Vagina (tissue), 2 donors: ENCODE measurements at regions not wholly inside any gene's neighbourhood (a gene's known extent, or its start where the extent isn't known, plus 50 kb on each side); places are given as distances from the start of the nearest gene placed in this dataset.

ENCODE experiments used
- DNase-seq, 2 donors: peaks; one replicate each; pipeline ENCODE4 v3.0.0-alpha.2; 2017; ENCODE audit errors: extremely low spot score in 2 of 2
- H3K27ac ChIP-seq: fragments of 200-600 bp; sonication (generic); one replicate; pipeline ENCODE4 v1.5.1; 2019
- H3K27me3 ChIP-seq: fragments of 200-600 bp; sonication (generic); one replicate; pipeline ENCODE4 v1.5.1; 2019
- H3K36me3 ChIP-seq, 2 donors: fragments of 200-600 bp; sonication (generic); one replicate each; pipeline ENCODE4 v1.5.1; 2017 to 2019
- H3K4me1 ChIP-seq: fragments of 200-600 bp; sonication (generic); one replicate; pipeline ENCODE4 v1.5.1; 2019
- H3K4me3 ChIP-seq, 2 donors: fragments of 200-600 bp; sonication (generic); 1 replicate in 1 of 2; 2 replicates in 1 of 2; pipeline ENCODE4 v1.5.1; 2016 to 2019
- H3K9me3 ChIP-seq: fragments of 200-600 bp; sonication (generic); one replicate; pipeline ENCODE4 v1.5.1; 2019
- CTCF ChIP-seq, 3 experiments: fragments of 450-650 bp in 2 of 3; fragments of 200-600 bp in 1 of 3; sonication (generic) in 1 of 3; IDR thresholded peaks; one replicate each; pipeline ENCODE4 v1.5.1; 2017 to 2019; ENCODE audit warnings: antibody characterized with exemption in 3 of 3, mild to moderate bottlenecking in 2 of 3, moderate library complexity in 2 of 3
- POLR2A ChIP-seq, 2 donors: fragments of 450-650 bp; IDR thresholded peaks; one replicate each; pipeline ENCODE4 v1.6.1; 2017; ENCODE audit warnings: antibody characterized with exemption in 2 of 2, mild to moderate bottlenecking in 2 of 2, moderate library complexity in 2 of 2
- POLR2AphosphoS5 ChIP-seq, 2 donors: sonication (generic); formaldehyde crosslinking; IDR thresholded peaks; one replicate each; pipeline ENCODE4 v1.9.0; 2017; ENCODE audit warnings: antibody characterized with exemption in 2 of 2, mild to moderate bottlenecking in 2 of 2, low read depth in 1 of 2; ENCODE audit not compliant: insufficient read depth in 1 of 2
- intact Hi-C: fragments of 100-400 bp; cut with DNase I; formaldehyde crosslinking; loops from one replicate; pipeline ENCODE4 v1.15.1; 2023

- no peaks in the 10 kb centered on the region for H3K9me3 ChIP-seq
- TF ChIP-seq POLR2A (IDR thresholded peaks at IDR 0.05) = no peak
- TF ChIP-seq CTCF (IDR thresholded peaks at IDR 0.05) = no peak
- TF ChIP-seq POLR2AphosphoS5 (IDR thresholded peaks at IDR 0.05; ENCODE audit: insufficient read depth in 1 of 2, low read depth in 1 of 2) = no peak
- no peak overlapping the region for H3K27ac ChIP-seq
- H3K36me3 ChIP-seq = no peaks in the 10 kb centered on the region
- no peaks in the 10 kb centered on the region for H3K4me1 ChIP-seq
- intact Hi-C loops = no loop called here
- H3K27me3 ChIP-seq = no peaks in the 10 kb centered on the region
- no peak overlapping the region for H3K4me3 ChIP-seq
- no peak for DNase-seq
Observed at GRCh38 chr12:38152816-38153736, 163.5 kb upstream of the ALG10B start.

GRCh38 chr12:38153737-38154061 lies 162.9 kb upstream of the ALG10B start:
- no peaks in the 10 kb centered on the region for H3K4me1 ChIP-seq
- intact Hi-C loops = no loop called here
- no peak overlapping the region for H3K4me3 ChIP-seq
- H3K36me3 ChIP-seq = no peaks in the 10 kb centered on the region
- no peaks in the 10 kb centered on the region for H3K27me3 ChIP-seq
- TF ChIP-seq POLR2A (IDR thresholded peaks at IDR 0.05) (no peak), CTCF (IDR thresholded peaks at IDR 0.05) (no peak), POLR2AphosphoS5 (IDR thresholded peaks at IDR 0.05; ENCODE audit: insufficient read depth in 1 of 2, low read depth in 1 of 2) (no peak)
- H3K27ac ChIP-seq = no peak overlapping the region
- H3K9me3 ChIP-seq = no peaks in the 10 kb centered on the region
- no peak for DNase-seq

GRCh38 chr12:38154096-38155019 lies 162.2 kb upstream of the ALG10B start:
- TF ChIP-seq POLR2A (IDR thresholded peaks at IDR 0.05) = no peak
- no peak for TF ChIP-seq POLR2AphosphoS5 (IDR thresholded peaks at IDR 0.05; ENCODE audit: insufficient read depth in 1 of 2, low read depth in 1 of 2)
- no peak for TF ChIP-seq CTCF (IDR thresholded peaks at IDR 0.05)
- DNase-seq = no peak
- H3K36me3 ChIP-seq = no peaks in the 10 kb centered on the region
- H3K4me1 ChIP-seq = no peaks in the 10 kb centered on the region
- H3K27ac ChIP-seq = no peak overlapping the region
- no peaks in the 10 kb centered on the region for H3K27me3 ChIP-seq
- no peaks in the 10 kb centered on the region for H3K9me3 ChIP-seq
- no peak overlapping the region for H3K4me3 ChIP-seq
- intact Hi-C loops = no loop called here

GRCh38 chr12:38155020-38155395 lies 161.6 kb upstream of the ALG10B start:
- no peak for DNase-seq

More at GRCh38 chr12:38155020-38155395, 161.6 kb upstream of the ALG10B start:
- H3K9me3 ChIP-seq = no peaks in the 10 kb centered on the region
- intact Hi-C loops = no loop called here
- H3K27me3 ChIP-seq = no peaks in the 10 kb centered on the region
- H3K4me1 ChIP-seq = no peaks in the 10 kb centered on the region
- no peaks in the 10 kb centered on the region for H3K36me3 ChIP-seq
- TF ChIP-seq POLR2A (IDR thresholded peaks at IDR 0.05) (no peak), POLR2AphosphoS5 (IDR thresholded peaks at IDR 0.05; ENCODE audit: insufficient read depth in 1 of 2, low read depth in 1 of 2) (no peak), CTCF (IDR thresholded peaks at IDR 0.05) (no peak)
- H3K4me3 ChIP-seq = no peak overlapping the region
- no peak overlapping the region for H3K27ac ChIP-seq
